CD4-positive, alpha-beta T cell treated with Interleukin-12 subunit alpha and Interleukin-12 subunit beta, for 1 hour (primary cell): ENCODE measurements at regions not wholly inside any gene's neighbourhood (a gene's known extent, or its start where the extent isn't known, plus 50 kb on each side); places are given as distances from the start of the nearest gene placed in this dataset.

Experiments
- DNase-seq: peaks from one replicate; pipeline ENCODE4 v3.0.0-alpha.2; 2020

GRCh38 chrX:39755143-39756032 is 342.4 kb downstream of the BCOR start:
- no peak for DNase-seq

GRCh38 chrX:39756086-39756883 is 341.5 kb downstream of the BCOR start:
- no peak for DNase-seq

DNA sequence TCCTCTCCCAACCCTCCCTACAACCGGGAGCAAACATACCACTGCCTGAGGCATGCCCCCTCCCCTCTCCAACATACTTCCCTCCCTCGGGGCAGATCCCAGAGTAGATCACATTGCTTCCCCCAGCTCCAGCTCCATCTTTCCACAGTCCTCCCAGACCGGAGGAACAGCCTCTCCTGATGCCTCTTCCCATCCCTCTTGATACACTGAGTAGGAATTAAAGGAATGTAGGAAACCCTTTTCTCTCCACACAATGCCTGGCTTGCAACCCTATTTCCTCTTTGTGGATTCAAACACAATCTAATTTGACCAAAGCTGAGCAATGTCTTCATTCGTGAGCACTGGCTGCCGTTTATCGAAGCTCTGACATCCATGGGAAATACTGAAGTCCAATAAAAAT is 339.8 kb downstream of the BCOR start:
- DNase-seq, result no peak

DNA sequence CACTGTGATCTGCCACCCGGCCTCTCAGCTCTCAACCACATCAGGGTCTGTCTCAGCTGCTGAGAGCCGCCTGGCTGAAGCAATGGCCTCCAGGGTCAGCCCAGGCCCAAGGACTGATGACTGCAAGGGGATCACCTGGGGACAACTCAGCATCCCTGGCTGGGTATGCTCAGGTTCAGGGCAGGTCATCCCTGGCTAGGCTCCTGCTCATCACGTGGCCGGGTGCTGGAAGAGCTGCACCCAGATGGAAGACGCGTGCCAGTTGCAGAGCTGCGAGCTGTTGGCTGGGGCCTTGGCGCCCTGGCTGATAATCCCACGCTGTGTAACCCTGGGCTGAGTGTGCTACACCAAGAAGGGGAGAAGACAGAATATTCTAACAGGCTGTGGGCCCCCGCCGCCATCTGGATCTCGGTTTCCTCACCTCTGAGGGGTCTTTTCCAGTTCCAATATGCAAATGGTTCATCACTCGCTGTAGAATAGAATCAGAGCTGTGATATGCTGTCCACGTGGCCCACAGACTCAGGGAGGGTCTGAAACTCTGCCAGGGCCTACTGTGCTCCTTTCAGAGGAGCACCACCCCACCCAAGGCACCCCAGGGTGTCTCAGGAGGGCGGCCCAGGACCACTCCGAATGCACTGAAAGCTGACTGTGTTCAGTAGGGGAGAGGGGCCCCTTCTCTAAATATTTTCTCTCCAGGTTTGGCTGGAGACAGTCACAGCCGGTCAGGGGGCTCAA is 338.8 kb downstream of the BCOR start:
- DNase-seq, result no peak

DNA sequence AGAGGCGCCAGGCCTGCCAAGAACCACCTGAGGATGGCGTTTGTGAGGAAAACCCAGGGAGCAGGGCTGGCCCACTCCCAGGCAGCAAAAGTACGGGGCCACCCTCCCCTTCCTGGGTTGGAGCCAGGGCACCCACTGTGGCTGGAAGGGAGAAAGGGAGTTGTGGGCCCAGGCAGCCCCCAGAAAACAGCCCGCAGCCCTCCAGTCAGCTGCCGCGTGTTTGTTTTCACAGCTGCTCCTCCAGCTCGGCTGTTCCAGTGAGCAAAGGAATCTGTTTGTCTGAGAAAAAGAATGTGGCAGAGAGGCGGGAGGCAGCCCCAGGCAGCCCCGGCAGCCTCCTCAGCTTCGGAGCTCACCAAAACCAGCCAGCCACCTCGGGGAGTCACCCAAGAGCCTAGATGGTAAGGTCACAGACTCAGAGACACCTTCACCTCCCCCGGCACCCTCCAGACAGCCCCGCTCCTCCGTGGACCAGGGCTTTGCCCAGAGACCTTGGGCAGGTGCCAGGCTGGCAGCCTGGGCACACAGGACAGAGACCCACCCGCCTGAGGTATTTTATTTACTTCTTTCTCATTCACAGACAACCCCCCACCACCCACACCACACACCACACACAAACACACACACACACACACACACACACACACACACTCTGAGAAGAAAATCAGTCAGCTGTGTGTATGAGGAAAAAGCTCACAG is 338.1 kb downstream of the BCOR start:
- no peak for DNase-seq

DNA sequence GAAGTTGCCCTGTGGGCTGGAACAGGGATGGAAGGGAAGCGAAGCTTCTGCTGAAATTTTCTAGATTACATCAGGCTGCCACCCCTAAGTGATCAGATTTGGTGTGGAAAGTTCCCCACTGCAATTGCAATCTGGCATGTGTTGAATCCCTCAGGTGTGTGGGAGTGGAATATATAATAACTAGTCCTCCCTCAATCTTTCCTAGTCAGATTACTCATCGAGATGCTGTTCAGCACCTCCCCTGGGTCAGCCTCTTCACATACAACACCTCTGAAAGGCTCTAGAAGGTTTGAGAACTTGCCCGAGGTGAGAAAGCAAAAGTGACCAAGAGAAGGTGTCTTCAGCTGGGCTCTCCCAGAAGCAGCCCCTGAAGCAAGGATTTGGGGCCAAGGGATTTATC is 336.8 kb downstream of the BCOR start:
- no peak for DNase-seq

DNA sequence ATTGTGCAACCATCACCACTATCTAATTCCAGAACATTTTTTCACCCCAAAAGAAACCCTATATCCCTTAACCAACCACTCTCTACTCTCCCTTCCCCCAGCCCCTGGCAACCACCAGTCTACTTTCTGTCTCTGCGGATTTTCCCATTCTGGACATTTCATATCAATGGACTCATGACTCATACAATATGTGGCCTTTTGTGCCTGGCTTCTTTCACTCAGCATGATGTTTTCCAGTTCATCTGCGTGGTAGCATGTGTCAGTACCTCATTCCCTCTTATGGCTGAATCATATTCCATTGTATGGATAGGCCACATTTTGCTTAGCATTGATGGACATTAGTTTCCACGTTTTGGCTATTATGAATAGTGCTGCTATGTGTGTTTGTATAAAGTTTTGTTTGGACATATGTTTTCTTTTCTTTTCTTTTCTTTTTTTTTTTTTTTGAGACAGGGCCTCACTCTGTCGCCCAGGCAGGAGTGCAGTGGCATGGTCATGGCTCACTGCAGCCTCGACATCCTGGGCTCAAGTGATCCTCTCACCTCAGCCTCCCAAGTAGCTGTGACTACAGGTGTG is 335.4 kb downstream of the BCOR start:
- DNase-seq, result no peak

GRCh38 chrX:39764441-39764914 is 333.3 kb downstream of the BCOR start:
- DNase-seq, result no peak

DNA sequence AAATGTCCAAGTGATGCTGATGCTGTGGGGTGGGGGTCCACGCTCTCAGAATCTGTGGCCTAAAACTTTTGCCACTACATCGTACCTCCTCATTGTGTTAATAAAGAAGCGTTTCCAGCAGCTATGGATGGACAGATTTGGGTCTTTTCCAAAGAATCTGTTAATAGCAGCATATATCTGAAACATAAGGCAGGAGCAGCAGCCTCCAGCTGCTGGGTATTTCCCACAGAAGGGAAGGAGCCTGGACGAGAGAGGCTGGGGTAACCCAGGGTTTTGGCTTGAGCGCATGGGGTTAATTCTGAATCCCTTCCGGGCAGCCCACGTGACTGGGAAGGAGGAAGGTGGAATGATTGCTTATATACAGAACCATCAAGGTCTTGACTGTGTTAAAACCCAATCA is 332.4 kb downstream of the BCOR start:
- no peak for DNase-seq

- DNase-seq, result peak; percentile 46
These were observed 331.6 kb downstream of the BCOR start for GRCh38 chrX:39766085-39766726.

DNA sequence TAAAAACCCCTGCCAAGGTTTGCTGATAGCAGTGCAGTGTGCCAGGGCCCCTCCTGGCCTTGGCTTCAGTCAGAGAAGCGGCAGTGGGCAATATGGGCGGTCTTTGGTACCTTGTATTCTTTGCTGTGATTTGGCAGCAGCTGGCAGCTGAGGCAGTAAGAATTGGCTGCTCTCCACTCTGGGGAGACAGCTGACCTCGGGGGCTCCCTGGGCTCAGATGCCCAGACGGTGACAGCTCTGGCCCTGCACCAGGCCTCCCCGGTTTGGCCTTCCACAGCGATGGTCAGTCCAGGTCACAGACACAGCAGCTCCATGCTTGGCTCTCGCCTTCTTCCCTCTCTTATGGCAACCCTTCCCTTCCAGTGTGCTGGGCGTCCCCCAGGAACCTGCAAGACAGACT is 330.9 kb downstream of the BCOR start:
- DNase-seq, result no peak

GRCh38 chrX:39767446-39767845 is 330.3 kb downstream of the BCOR start:
- DNase-seq, result no peak

- no peak for DNase-seq
These were observed 328.0 kb downstream of the BCOR start for GRCh38 chrX:39769748-39770147.

DNA sequence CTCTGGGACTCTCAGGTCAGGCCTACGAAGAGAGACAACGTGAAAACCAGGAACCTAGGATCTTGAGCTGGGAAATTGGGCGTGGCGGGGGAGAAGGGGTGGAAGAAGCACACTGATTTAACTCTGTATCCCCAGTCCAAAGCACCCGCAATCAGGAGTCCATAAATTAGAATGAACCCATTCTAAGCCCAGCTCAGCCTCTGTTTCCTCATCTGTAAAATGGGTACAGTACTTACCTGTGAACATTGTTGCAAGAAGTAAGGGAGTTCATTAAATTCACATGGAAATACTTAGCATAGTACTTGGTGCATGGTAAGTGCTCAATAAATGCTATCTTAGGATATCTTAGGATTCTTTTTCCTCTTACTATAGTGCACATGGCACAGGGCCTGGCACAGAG is 326.7 kb downstream of the BCOR start:
- DNase-seq, result no peak

DNA sequence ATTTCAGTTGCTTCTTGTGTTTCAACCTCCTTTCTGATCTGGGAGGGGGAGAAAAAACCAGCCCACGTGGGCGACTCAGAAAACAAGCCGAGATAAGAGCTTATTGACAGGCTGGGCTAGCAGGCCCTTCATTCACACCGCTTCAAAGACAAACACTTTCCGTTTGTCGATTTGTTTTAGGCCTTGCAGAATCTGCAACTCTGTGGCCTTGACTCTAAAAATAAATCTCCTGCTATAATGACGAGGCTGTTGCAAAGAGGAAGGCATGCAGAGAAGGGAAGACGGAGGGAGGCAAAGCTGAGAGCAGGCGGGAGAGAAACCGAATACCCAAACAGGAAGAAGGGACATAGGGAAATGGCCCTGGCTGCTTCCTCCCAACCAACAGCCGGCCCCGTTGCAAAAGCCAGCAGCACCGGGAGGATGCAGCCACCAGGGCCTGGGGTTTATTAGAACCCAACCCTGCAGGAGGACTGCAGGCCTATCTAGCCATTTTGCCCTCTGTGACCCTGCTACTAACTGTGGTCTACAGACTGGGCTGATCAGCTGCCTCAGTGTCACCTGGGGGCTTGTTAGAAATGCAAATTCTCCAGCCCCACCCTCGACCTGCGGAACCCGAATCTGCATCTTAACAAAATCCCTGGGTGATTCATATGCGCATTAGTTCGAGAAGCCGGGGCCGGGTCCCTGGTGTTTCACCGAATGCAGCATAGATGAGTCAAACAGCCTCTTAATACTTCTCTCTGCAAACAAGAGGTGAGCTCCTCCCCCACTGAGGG is 325.5 kb downstream of the BCOR start:
- DNase-seq, result peak; percentile 41

- no peak for DNase-seq
These were observed 324.6 kb downstream of the BCOR start for GRCh38 chrX:39773150-39773549.

DNA sequence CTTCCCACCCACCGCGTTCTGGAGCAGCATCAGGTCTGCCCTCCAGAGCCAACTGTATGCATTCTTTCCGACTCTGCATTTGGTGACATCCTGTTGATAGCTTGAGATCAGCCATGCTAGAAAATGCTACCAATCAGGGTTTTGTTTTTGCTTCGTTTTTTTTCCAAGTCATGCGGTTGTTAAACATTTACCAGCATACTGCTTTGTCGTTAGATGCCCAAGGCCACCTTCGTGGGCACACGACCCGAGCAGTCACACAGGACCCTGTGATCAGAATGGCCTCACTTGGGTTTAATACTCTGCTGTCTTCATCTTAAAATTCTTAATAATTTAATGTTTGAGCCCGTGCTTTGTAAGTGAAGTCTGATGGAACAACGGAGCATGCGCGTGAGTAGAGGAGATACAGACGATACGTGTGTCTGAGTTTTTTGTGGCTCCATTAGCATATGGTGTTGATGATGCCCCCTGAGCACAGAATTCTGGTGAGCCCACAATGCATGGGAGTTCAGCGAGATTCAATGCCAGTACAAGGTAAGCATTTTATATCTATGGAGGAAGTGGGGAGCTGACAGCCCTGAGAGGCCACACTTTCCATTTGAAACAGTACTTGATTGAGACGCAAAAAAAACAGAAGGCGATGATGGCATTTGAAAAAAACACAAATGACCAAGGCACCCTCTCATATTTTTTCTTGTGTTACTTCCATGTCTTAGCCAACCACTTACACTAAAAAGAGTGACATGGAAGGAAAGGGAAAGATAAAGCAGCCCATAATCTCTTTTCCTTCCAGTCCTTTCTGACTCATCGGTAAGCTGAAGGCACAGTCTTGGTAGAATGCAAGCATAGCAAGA is 323.6 kb downstream of the BCOR start:
- peak; percentile 29 for DNase-seq

- DNase-seq, result no peak
These were observed 322.9 kb downstream of the BCOR start for GRCh38 chrX:39774774-39775328.

DNA sequence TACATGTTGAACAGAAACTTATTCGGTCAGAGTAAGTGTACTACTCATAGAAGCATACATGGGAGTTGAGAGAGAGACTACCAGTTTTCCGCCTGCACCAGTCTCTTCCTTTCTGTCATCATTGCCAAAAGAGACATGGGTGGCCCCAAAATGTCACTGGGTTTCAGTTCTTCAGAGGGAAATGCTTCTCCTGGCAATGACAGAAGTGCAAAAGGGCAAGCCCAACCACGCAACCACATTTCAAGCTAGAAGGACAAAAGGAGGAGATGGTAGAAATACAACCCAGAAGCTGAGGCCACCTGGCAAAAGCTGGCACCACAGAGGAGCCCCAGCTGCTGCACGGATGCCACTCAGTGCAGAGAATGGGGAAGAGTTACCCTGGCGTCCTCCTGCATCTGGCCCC is 320.1 kb downstream of the BCOR start:
- no peak for DNase-seq
